ENCODE measurements at regions not wholly inside any gene's neighbourhood (a gene's known extent, or its start where the extent isn't known, plus 50 kb on each side); places are given as distances from the start of the nearest gene placed in this dataset.
"Not testable (repeated sequence)": the region's sequence is repeated elsewhere in the genome, so short reads cannot be mapped to it uniquely, and the experiment has no call there.

- H3K79me2 ChIP-seq: no peaks in the 10 kb centered on the region
- no peaks in the 10 kb centered on the region for H3K36me3 ChIP-seq (ENCODE audit: control insufficient read depth, insufficient read depth, low read length)
- no peaks in the 10 kb centered on the region for H3K4me1 ChIP-seq
- H3K4me3 ChIP-seq (ENCODE audit: low read depth, low read length): no peak overlapping the region
- TF ChIP-seq CTCF (IDR thresholded peaks at IDR 0.05): no peak
- no peak overlapping the region for H3K9ac ChIP-seq
- H3K27me3 ChIP-seq (ENCODE audit: control insufficient read depth, insufficient read depth, low read length): no peaks in the 10 kb centered on the region
- H3K9me3 ChIP-seq (ENCODE audit: control insufficient read depth, low read length): no peaks in the 10 kb centered on the region
- H3K4me2 ChIP-seq (ENCODE audit: low read length): no peak overlapping the region
- H3K27ac ChIP-seq: no peak overlapping the region
- no peak overlapping the region for H2AFZ ChIP-seq
Observed at GRCh38 chr6:25197111-25197510, 82.1 kb upstream of the CARMIL1 start.

- H3K4me1 ChIP-seq: no peaks in the 10 kb centered on the region
- H3K9me3 ChIP-seq (ENCODE audit: control insufficient read depth, low read length): no peaks in the 10 kb centered on the region
- no peak overlapping the region for H3K27ac ChIP-seq
- no peak overlapping the region for H3K4me3 ChIP-seq (ENCODE audit: low read depth, low read length)
- no peak overlapping the region for H3K4me2 ChIP-seq (ENCODE audit: low read length)
- no peak for TF ChIP-seq CTCF (IDR thresholded peaks at IDR 0.05)
- no peaks in the 10 kb centered on the region for H3K36me3 ChIP-seq (ENCODE audit: control insufficient read depth, insufficient read depth, low read length)
- no peak overlapping the region for H2AFZ ChIP-seq
- no peaks in the 10 kb centered on the region for H3K27me3 ChIP-seq (ENCODE audit: control insufficient read depth, insufficient read depth, low read length)
- H3K79me2 ChIP-seq: no peaks in the 10 kb centered on the region
- no peak overlapping the region for H3K9ac ChIP-seq
Observed at GRCh38 chr6:25199544-25199943, 79.6 kb upstream of the CARMIL1 start.

GRCh38 chr6:25202504-25202903 is 76.7 kb upstream of the CARMIL1 start:
- H3K27ac ChIP-seq: no peak overlapping the region

GRCh38 chr6:25205629-25206028 is 73.5 kb upstream of the CARMIL1 start:
- Histone ChIP-seq H3K79me2 (no peaks in the 10 kb centered on the region), H3K4me2 (ENCODE audit: low read length) (no peak overlapping the region), H3K9ac (no peak overlapping the region), H3K9me3 (ENCODE audit: control insufficient read depth, low read length) (no peaks in the 10 kb centered on the region), H2AFZ (no peak overlapping the region), H3K27ac (no peak overlapping the region), H3K27me3 (ENCODE audit: control insufficient read depth, insufficient read depth, low read length) (no peaks in the 10 kb centered on the region), H3K4me1 (no peaks in the 10 kb centered on the region), H3K4me3 (ENCODE audit: low read depth, low read length) (no peak overlapping the region), H3K36me3 (ENCODE audit: control insufficient read depth, insufficient read depth, low read length) (no peaks in the 10 kb centered on the region)
- no peak for TF ChIP-seq CTCF (IDR thresholded peaks at IDR 0.05)

More at GRCh38 chr6:25202504-25202903, 76.7 kb upstream of the CARMIL1 start:
- Histone ChIP-seq H3K4me1 (no peaks in the 10 kb centered on the region), H2AFZ (no peak overlapping the region), H3K9me3 (ENCODE audit: control insufficient read depth, low read length) (no peaks in the 10 kb centered on the region), H3K9ac (no peak overlapping the region), H3K4me2 (ENCODE audit: low read length) (no peak overlapping the region), H3K27me3 (ENCODE audit: control insufficient read depth, insufficient read depth, low read length) (no peaks in the 10 kb centered on the region), H3K4me3 (ENCODE audit: low read depth, low read length) (no peak overlapping the region), H3K79me2 (no peaks in the 10 kb centered on the region), H3K36me3 (ENCODE audit: control insufficient read depth, insufficient read depth, low read length) (no peaks in the 10 kb centered on the region)
- no peak for TF ChIP-seq CTCF (IDR thresholded peaks at IDR 0.05)

GRCh38 chr6:25207453-25208155 is 71.6 kb upstream of the CARMIL1 start:
- not testable (repeated sequence) for H3K4me2 ChIP-seq (ENCODE audit: low read length); H3K27ac ChIP-seq; H3K27me3 ChIP-seq (ENCODE audit: control insufficient read depth, insufficient read depth, low read length); H3K9ac ChIP-seq; H3K4me1 ChIP-seq; H3K79me2 ChIP-seq; H3K9me3 ChIP-seq (ENCODE audit: control insufficient read depth, low read length); H3K36me3 ChIP-seq (ENCODE audit: control insufficient read depth, insufficient read depth, low read length); H2AFZ ChIP-seq; H3K4me3 ChIP-seq (ENCODE audit: low read depth, low read length)
